ENCODE measurements at regions not wholly inside any gene's neighbourhood (a gene's known extent, or its start where the extent isn't known, plus 50 kb on each side); places are given as distances from the start of the nearest gene placed in this dataset.

DNA sequence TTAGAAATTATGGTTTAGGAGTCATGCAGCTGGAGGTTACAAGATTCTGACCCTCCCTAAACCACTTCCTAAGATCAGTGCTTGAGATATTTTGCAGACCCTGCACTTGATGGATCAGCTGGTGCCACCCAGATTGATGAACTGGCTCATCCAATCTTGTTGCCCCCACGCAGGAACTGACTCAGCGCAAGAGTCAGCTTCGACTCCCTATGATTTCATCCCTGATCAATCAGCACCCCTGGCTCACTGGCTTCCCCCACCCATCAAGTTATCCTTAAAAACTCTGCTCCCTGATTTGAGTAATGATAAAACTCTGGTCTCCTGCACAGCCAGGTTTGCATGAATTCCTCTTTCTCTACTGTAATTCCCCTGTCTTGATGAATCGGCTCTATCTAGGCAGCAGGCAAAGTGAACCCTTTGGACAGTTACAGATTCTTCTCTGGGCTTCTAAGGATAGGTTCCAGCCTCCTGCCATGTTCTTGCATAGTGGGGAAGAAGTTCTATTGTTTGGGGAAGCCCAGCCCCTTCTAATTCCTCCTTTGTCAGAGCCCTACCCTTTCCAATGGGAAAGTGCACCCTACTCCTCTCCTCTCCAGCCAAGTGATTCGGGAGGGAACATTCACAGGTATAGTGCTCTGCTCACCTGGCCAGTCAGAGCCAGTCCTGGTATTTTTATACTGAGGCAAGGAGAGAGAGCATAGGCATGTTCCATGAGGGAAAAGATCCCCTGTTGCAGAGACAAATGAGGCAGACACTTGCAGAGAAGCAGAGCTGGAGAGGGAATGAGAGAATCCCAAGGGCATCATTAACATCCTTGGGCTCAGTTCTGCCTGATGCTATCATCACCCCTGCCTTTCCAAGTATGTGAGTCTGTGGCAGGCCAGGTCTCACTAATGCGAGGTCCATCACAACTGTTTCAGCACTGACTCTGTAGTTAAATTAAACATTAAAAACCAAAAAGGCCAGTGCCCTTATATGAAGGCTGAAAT is 224.4 kb upstream of the GALNT17 start:
- no peak for DNase-seq (ENCODE audit: low read depth in 2 of 3, low spot score in 1 of 3)

DNA sequence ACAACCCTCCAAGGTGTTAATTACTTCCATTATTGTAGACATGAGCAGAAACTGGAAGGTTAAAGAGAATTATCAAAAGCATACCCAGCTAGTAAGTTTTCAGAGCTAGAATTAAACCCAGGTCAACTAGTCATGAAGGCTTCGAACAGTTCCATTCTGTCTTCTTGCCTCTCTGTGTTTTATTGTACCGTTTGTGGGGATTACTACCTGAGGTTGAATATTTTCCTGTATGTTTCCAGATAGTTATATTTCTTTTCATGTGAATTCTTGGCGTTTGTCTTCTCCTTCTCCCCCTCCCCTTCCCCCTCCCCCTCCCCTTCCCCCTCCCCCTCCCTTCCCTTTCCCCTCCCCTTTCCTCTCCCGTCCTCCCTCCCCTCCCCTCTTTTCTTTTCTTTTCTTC is 218.0 kb upstream of the GALNT17 start:
- no peak for DNase-seq (ENCODE audit: low read depth in 2 of 3, low spot score in 1 of 3)

DNA sequence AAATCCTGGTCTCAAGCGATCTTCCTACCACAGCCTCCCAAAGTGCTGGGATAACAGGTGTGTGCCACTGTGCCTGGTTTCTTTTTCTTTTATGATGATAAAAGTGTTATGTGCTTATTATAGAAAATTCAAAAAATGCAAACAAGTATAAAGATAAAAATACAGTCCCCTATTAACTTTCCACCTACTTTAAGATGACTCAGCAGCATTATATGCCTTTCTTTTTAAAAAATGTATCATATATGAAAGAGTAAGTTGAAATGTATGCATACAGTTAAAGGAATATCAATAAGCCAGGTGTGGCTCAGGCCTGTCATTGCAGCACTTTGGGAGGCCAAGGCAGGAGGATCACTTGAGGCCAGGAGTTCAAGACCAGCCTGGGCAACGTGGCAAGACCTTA is 216.9 kb upstream of the GALNT17 start:
- DNase-seq (ENCODE audit: low read depth in 2 of 3, low spot score in 1 of 3) = no peak

DNA sequence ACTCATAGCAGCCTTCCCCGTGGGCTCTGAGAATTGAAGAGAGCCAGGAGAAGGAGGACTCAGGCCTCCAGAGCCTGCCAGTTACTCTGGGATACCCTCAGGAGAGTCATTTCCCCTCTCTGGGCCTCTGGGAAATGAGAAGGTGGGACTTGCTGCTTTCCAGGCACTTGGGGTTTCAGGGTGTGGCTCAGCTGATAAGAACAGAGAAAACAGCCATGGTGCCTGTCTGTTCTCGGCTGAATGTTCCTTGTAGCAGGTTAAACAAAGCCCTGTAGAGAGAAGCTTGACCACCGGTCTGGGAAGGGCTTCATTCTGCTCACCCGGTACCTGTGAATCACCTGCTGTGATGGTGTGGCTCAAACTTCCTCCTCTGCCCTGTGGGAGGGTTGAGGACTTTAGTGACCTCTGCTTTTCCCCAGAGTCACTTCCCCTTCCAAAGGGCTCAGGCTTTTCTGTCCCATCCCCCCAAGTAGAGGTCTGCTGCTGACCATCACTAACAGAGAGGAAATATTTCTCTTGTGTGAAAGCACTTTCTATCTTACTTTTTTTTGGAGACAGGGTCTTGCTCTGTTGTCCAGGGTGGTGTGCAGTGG is 212.4 kb upstream of the GALNT17 start:
- DNase-seq (ENCODE audit: low read depth in 2 of 3, low spot score in 1 of 3) = no peak

DNA sequence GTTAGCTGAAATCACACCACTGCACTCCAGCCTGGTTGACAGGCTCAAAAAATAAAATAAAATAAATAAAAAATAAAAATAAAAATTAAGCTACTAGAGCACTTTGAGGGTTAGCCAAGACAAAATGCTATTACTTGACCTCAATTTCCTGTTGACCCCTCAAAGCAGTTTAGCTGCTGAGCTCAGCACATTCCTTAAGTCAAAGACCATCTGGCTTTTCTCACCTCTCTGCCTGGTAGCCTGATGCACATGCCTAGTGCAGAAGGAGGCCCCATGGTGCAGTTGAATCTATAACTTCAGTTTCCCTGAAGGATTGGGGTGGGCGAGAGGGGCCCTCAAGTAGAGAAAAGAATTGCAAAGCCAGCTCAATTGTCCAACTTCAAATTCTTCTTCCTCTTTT is 211.1 kb upstream of the GALNT17 start:
- DNase-seq (ENCODE audit: low read depth in 2 of 3, low spot score in 1 of 3) = no peak

DNA sequence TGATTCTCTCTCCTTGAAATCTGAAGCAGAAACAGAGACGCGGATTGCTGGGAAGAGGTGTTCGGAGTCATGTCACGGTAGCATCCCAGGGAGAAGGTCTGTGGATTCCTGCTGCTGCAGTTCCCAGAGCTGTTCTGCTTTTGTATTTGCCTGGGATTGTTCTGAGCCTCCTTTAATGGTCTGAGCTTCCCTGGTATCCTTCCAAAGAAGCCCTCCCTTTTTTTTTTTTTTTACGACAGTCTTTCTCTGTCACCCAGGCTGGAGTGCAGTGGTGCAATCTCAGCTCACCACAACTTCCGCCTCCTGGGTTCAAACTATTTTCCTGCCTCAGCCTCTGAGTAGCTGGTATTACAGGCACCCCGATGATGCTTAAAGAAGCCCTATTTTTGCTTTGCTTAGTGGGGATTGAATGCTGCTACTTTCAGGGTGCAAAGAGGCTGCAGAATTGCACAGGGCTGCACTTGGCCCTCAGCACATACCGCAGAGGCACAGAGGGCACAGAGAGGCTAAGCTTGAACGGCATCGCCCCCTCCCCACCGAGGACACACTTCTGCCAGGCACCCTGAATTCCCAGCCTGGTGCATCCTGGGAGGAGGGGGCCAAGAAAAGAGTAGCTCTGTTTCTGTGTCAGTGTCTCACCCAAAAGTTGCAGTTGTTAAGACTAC is 208.6 kb upstream of the GALNT17 start:
- DNase-seq (ENCODE audit: low read depth in 2 of 3, low spot score in 1 of 3) = no peak

DNA sequence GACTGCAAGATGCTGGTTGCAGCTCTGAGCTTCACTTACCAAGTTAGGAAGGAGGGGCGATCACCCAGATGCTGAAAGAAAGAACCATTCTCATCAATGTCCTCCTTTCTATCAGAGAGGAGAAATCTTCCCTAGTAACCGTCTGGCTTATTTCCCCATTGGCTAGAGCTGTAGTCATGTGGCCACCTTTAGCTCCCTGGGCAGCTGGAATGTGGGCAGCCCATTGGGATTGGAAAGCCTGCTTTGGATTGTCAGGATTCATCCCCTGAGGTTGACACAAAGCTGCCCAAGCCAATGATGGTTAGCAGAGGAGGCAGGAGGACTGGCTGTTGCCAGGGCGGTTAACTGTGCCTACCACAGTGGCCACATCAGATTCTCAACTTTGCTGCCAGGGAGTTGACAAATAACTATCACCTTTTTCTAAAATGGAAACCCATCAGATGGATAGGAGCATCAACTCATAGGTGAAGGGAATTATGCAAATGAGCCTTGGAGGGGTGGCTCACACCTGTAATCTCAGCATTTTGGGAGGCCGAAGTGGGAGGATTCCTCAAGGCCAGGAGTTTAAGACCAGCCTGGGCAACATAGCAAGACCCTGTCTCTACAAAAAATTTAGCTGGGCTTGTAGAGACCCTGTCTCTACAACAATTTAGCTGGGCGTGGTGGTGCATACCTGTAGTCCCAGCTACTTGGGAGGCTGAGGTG is 206.4 kb upstream of the GALNT17 start:
- DNase-seq (ENCODE audit: low read depth in 2 of 3, low spot score in 1 of 3) = no peak

DNA sequence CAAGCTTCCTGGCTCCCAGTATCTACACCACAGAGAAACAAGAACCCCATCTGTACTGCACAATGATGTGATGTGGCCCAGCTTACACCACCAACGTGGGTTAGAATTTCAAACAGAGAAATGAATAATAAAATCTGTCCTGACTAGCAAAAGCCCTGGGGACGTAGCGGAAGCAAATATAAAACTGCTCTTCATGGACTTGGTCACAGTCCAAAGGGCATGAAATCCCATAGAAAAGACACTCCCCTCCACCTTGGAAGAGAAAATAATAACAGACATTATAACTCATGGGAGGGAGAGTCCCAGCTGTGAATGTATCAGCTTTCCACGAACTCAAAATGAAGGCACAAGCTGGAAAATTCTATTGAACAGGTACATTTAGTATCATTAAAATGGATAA is 205.3 kb upstream of the GALNT17 start:
- DNase-seq (ENCODE audit: low read depth in 2 of 3, low spot score in 1 of 3) = no peak

DNA sequence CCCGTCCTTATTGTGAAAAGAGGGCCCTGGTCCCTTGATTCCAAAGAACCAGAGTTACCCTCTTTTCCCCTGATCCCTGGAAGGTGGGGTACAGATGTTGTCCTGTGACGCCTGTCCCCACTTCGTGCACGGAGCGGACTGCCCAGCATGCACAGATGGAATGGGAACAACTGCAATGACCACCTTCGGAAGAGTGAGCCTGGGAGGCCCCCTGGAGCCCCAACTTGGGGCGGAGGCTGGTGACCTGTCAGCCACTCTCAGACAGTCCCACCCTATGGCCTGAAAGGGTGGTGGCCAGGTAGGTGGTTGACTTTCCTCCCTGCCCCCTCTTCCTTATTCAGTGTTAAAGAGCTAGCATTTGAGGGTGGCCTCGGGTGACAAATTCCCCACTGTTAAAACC is 196.6 kb upstream of the GALNT17 start:
- DNase-seq (ENCODE audit: low read depth in 2 of 3, low spot score in 1 of 3) = no peak

DNA sequence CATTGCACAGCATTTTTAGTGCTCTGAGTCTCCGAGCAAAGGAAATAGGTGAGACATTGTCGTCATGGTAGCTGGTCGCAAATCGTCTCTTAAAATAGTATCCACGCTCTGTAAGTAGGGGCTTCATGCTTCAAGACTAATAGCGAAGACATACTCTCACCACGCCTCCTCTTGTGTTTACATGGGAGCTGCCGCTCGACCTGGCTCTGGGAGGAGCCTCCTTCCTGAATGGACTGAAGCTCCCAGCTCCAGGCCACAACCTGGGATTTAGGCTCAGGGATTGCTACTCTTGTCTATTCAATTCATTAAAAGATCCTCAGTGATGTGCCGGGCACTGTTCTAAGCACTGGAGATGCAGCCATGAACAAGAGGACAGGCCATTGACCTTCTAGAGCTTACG is 196.1 kb upstream of the GALNT17 start:
- no peak for DNase-seq (ENCODE audit: low read depth in 2 of 3, low spot score in 1 of 3)

DNA sequence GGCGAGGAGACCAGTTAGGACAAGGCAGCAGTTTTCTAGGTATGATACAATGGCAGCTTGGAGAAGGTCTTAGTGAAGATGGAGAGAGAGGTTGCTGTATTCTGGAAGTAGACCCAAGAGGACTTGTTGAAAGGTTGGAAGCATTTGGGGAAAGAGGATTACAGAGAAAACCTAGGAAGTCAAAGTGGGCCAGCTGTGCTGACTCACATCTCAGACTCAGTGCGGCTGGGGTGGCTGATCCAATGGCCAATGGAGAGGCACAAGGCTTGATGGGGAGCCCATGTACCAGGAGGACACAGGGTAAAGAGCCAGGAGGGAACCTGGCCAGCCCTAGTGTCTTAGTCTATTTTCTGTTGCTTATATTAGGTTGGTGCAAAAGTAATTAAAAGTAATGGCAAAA is 194.5 kb upstream of the GALNT17 start:
- no peak for DNase-seq (ENCODE audit: low read depth in 2 of 3, low spot score in 1 of 3)

DNA sequence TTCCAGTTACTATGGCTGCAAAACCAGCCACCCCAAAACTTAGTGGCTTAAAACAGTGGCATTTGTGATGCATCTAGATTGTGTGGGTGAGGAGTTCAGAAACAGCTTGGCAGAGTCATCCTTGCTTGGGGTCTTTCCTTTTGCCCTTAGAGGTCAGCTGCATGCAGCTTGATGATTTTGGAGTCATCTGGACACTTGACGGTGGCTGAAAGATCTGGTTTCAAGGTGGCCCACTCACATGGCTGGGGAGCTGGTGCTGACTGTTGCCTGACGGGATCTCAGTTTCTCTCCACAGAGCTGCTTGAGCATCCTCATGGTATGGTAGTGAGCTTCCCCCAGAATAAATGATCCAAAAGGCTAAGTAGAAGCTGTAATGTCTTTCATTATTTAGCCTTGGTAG is 191.3 kb upstream of the GALNT17 start:
- no peak for DNase-seq (ENCODE audit: low read depth in 2 of 3, low spot score in 1 of 3)

DNA sequence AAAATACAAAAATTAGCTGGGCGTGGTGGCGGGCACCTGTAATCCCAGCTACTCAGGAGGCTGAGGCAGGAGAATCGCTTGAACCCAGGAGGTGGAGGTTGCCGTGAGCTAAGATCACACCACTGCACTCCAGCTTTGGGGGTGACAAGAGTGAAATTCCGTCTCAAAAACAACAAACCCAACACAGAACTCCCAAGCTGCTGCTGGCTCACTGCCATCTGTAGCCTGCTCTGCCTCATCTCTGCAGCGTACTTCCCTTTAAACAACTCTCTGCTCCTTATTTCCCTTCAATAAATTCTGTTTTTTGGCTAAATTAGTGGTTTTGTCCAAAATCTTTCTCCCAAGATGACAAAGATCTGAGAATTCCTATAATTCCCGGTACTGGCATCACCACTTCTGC is 189.2 kb upstream of the GALNT17 start:
- DNase-seq (ENCODE audit: low read depth in 2 of 3, low spot score in 1 of 3) = no peak

DNA sequence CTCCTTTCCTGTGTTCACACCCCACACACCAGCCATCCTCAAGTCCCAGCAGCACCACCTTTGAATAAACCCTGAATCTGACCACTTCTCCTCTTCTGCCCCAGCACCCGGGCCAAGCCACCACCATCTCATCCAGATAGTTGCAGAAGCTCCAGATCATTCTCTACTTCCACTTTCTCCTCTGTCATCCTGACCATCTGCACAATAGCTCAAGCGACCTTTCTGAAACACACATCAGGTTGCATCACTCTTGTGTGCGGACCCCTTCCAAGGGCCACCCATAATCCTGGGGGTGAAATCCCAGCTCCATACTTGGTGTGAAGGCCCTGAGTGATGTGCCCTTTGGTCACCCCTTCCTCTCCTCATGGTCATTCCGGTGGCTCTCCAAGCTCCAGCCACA is 187.4 kb upstream of the GALNT17 start:
- no peak for DNase-seq (ENCODE audit: low read depth in 2 of 3, low spot score in 1 of 3)

DNA sequence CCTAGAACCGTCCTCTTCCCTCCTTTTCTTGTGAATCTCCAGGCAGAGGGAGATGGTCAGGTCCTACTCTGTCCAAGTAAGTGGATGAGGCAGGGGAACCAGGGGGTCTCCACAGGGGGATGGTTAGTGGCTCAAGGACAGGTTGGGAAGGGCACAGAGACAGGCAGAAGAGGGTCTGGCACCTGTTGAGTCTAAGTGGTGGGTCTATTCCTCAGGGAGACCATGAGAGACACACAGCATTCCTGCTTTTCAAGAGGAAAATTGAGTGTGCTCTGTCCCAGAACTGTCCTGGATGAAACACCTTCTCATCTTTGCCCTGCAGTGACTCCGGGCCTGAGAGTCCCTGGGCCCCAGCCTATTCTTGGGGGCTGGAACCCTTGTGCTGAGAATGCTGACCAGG is 184.8 kb upstream of the GALNT17 start:
- no peak for DNase-seq (ENCODE audit: low read depth in 2 of 3, low spot score in 1 of 3)

DNA sequence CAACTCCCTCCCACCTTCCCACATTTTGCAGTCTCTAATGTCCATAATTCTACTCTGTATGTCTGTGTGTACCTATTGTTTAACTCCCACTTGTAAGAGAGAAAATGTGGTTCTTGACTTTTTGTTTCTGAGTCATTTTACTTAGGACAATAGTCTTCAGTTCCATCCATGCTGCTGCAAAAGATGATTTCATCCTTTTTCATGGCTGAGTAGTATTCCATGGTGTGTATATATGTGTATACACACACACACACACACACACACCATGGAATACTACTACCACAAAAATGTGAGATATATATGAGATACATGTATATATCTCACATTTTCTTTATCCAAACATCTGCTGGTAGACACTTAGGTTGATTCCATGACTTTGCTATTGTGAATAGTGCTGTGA is 182.1 kb upstream of the GALNT17 start:
- no peak for DNase-seq (ENCODE audit: low read depth in 2 of 3, low spot score in 1 of 3)

DNA sequence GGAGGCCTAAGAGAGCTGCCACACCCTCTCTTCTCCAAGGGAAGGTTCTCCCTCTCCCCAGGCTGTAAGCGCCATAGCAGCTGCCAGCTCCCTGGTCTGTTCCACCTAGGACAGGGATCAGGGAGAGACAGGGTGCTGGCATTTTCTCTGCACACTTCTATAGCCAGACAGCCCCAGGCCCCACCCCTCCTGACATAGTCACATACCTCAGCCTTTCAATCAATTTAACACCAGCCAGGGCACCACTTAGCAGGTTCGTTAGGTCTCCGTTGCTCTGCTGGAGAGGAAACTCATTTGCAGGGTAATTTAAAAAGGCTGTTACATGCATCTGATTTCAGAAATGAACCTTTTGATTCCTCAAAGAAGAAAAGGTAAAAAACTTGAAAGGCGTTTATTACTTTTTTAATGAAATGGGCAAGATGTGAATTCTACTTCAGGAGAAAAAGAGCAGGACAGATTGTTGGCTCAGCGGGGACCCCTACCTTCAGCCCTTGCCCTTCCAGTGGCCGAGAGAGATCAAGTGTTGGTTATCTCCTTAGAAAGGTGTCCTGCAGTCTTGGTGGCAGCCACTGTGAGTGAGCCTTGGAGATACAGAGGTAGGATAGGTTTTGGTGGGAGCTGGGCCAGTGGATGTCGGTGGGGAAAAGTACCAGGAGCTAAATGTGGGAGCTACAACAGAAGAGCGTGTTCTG is 180.5 kb upstream of the GALNT17 start:
- DNase-seq (ENCODE audit: low read depth in 2 of 3, low spot score in 1 of 3) = no peak

DNA sequence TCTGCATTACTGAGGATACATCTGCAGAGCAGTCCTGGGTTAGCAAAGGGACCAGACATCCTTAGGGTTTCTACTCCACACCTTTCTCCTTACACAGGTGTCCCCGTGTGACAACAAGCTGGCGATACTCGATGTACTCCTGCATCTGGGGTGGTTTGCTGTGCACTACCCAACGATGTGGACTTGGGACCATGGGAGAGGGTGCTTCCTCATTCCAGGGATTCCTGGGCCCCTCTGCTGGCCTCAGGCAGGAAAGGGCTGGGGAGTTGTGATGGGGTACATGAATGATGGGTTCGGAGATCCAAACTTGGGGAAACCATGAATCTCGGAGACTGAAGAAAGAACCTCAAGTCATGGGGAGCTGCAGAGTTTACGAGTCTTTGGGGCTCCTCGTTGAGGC is 179.6 kb upstream of the GALNT17 start:
- DNase-seq (ENCODE audit: low read depth in 2 of 3, low spot score in 1 of 3) = no peak

DNA sequence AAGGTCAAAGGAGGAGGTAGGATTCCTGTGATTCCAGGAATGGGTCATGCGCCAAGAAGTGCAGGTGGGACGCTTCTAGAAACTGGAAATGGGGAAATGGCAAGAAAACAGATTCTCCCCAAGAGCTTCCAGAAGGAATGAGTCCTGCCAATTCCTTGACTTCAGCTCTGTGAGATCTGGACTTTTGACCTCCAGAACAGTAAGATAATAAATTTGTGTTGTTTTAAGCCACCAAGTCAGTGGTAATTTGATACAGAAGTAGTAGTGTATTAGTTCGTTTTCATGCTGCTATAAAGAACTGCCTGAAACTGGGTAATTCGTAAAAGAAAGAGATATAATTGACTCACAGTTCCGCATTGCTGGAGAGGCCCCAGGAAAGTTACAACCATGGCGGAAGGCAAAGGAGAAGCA is 178.6 kb upstream of the GALNT17 start:
- no peak for DNase-seq (ENCODE audit: low read depth in 2 of 3, low spot score in 1 of 3)

DNA sequence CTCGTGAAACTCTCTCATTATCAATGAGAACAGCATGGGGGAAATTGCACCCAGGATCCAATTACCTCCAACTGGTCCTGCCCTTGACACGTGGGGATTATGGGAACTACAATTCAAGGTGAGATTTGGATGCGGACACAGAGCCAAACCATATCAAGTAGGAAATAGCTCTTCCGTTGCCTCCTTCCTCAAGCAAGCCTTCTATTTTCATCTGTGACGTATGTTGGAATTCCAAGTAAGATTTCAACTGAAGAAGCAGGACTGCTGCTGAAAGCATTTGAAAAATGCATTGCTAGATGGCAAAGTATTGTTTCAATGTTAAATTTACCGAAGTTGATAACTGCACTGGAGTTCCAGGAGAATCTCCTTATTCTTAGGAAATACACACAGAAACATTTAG is 178.1 kb upstream of the GALNT17 start:
- DNase-seq (ENCODE audit: low read depth in 2 of 3, low spot score in 1 of 3) = no peak

DNA sequence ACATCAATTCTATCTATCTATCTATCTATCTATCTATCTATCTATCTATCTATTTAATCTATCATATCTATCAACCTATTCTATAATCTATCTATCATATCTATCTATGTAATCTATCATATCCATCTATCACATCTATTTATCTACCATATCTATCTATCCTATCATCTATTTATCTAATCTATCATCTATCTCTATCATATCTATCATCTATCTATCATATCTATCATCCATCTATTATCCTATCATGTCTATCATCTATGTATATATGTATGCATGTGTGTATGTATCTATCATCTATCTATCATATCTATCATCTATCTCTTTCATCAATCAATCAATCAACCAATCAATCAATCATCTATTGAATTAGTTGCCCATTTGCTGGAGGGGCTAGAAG is 159.3 kb upstream of the GALNT17 start:
- DNase-seq (ENCODE audit: low read depth in 2 of 3, low spot score in 1 of 3) = no peak

Data from stimulated activated CD4-positive, alpha-beta T cell treated with anti-CD3 and anti-CD28 coated beads, Interleukin-12 subunit alpha, Interleukin-12 subunit beta, amount 100 ng/mL, for 48 hours (primary cell).